ENCODE measurements at regions not wholly inside any gene's neighbourhood (a gene's known extent, or its start where the extent isn't known, plus 50 kb on each side); places are given as distances from the start of the nearest gene placed in this dataset.

- TF ChIP-seq CTCF (conservative IDR thresholded peaks at IDR 0.05; ENCODE audit: low read depth, low read length) (no peak), EZH2 (IDR thresholded peaks at IDR 0.05; ENCODE audit: borderline replicate concordance, low read depth, low read length, poor library complexity, severe bottlenecking) (no peak)
Measured at GRCh38 chr21:27130154-27130553, 163.3 kb upstream of the ADAMTS5 start.

Measured in A673 (cell line).